ENCODE measurements at regions not wholly inside any gene's neighbourhood (a gene's known extent, or its start where the extent isn't known, plus 50 kb on each side); places are given as distances from the start of the nearest gene placed in this dataset.

DNA sequence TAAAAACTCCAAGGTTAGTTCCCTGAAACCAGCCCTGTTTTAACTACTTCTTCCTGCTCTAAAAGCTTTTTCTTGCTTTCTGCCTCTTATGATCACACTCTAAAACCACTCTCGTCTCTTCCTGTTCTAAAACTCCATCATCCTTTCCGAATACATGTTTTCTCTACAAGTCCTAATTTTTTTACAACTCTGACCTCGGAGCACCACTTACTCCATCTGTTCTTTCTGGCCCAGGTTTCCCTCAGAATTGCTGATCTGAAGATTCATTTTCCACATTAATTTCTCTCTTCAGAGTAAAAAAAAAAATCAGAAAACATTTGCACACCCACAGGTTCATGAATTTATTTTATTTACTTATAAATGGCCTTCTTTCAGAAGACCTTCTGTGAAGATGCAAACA, 265.7 kb upstream of the CADM1 start:
- TF ChIP-seq EZH2phosphoT487 (IDR thresholded peaks at IDR 0.05; ENCODE audit: low read depth): no peak
- TF ChIP-seq, protein P1, sequence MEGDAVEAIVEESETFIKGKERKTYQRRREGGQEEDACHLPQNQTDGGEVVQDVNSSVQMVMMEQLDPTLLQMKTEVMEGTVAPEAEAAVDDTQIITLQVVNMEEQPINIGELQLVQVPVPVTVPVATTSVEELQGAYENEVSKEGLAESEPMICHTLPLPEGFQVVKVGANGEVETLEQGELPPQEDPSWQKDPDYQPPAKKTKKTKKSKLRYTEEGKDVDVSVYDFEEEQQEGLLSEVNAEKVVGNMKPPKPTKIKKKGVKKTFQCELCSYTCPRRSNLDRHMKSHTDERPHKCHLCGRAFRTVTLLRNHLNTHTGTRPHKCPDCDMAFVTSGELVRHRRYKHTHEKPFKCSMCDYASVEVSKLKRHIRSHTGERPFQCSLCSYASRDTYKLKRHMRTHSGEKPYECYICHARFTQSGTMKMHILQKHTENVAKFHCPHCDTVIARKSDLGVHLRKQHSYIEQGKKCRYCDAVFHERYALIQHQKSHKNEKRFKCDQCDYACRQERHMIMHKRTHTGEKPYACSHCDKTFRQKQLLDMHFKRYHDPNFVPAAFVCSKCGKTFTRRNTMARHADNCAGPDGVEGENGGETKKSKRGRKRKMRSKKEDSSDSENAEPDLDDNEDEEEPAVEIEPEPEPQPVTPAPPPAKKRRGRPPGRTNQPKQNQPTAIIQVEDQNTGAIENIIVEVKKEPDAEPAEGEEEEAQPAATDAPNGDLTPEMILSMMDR (IDR thresholded peaks at IDR 0.05; ENCODE audit: low read depth, low read length): no peak
- H3K36me3 ChIP-seq (replicated peaks; ENCODE audit: low read depth, low read length): no peaks in the 10 kb centered on the region
- H4K20me1 ChIP-seq (ENCODE audit: insufficient read depth, low read length): no peaks in the 10 kb centered on the region
- H3K4me2 ChIP-seq (ENCODE audit: low read length): no peak overlapping the region
- H3K4me1 ChIP-seq (ENCODE audit: low read length): peaks cover 8% of the 10 kb centered on the region; the same call in 1 of the 2 replicates
- H3K9me3 ChIP-seq (ENCODE audit: insufficient read depth, low read length): no peaks in the 10 kb centered on the region
- no peak overlapping the region for H3K9ac ChIP-seq (ENCODE audit: low read length)
- no peaks in the 10 kb centered on the region for H3K27me3 ChIP-seq (ENCODE audit: low read depth, low read length)
- H3K4me3 ChIP-seq (ENCODE audit: low read length): no peak overlapping the region
- H2AFZ ChIP-seq (ENCODE audit: low read depth, low read length): no peak overlapping the region
- H3K79me2 ChIP-seq (ENCODE audit: low read length): no peaks in the 10 kb centered on the region
- no peak overlapping the region for H3K27ac ChIP-seq (ENCODE audit: low read length)

DNA sequence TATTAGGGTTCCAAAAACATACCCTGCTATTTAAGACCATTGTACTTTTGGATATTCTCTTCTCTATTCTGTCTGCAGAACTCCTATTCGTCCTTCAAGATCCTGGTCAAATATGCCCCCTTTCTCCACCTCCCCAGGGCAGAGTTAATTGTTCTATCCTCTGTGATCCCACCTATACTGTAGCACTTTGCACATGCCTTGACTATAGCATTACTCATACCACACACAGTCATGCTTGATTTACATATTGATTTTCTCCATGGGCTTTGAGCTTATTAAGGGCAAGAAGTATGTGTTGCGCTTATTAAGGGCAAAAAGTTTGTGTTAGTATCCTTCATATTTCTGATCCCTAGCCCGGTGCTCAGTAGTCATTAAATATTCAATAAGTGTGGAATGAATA, 263.7 kb upstream of the CADM1 start:
- no peak overlapping the region for H3K27ac ChIP-seq (ENCODE audit: low read length)
- H2AFZ ChIP-seq (ENCODE audit: low read depth, low read length): no peak overlapping the region
- no peaks in the 10 kb centered on the region for H3K9me3 ChIP-seq (ENCODE audit: insufficient read depth, low read length)
- H3K4me1 ChIP-seq (ENCODE audit: low read length): peaks cover 8% of the 10 kb centered on the region; the same call in 1 of the 2 replicates
- no peaks in the 10 kb centered on the region for H4K20me1 ChIP-seq (ENCODE audit: insufficient read depth, low read length)
- H3K9ac ChIP-seq (ENCODE audit: low read length): no peak overlapping the region
- H3K36me3 ChIP-seq (replicated peaks; ENCODE audit: low read depth, low read length): no peaks in the 10 kb centered on the region
- TF ChIP-seq, protein P1 (IDR thresholded peaks at IDR 0.05; ENCODE audit: low read depth, low read length): no peak
- no peak for TF ChIP-seq EZH2phosphoT487 (IDR thresholded peaks at IDR 0.05; ENCODE audit: low read depth)
- H3K27me3 ChIP-seq (ENCODE audit: low read depth, low read length): no peaks in the 10 kb centered on the region
- H3K4me3 ChIP-seq (ENCODE audit: low read length): no peak overlapping the region
- no peaks in the 10 kb centered on the region for H3K79me2 ChIP-seq (ENCODE audit: low read length)
- no peak overlapping the region for H3K4me2 ChIP-seq (ENCODE audit: low read length)

DNA sequence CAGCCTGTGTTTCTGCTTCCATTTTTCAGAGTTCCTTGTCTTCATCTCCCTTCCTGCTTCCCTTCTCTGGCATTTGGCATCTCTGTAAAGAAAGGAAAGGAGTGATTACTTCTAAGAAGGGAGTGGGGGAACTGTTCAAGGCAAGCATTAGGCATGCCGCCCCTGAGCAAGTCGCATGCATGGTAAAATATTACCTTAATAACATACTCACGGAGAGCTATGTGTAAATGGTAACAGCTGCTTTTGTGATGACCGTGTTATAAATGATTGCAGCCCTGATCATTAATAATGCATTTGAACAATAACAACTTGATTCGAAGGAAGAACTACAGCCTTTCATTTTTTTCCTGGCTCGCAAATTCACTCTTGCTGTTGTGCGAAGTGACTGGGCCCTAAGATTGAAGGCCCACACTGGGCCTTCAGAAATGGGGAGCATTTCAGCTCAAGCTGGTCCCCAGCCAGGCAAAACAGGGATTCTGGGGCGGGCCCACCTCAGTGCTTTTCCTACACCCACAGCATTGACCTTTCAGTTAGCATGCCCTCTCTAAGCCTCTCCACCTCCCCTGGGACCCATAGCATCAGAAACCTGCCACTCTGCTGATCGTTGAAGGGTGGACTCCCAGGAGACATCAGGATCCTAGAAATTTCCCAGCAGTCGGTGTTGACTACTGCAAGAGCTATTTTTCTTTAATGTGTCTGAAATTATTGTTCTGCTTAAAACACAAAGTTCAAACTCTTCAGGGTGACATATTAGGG, 263.0 kb upstream of the CADM1 start:
- Histone ChIP-seq H2AFZ (ENCODE audit: low read depth, low read length) (no peak overlapping the region), H4K20me1 (ENCODE audit: insufficient read depth, low read length) (no peaks in the 10 kb centered on the region), H3K79me2 (ENCODE audit: low read length) (no peaks in the 10 kb centered on the region), H3K36me3 (replicated peaks; ENCODE audit: low read depth, low read length) (no peaks in the 10 kb centered on the region), H3K27me3 (ENCODE audit: low read depth, low read length) (no peaks in the 10 kb centered on the region), H3K27ac (ENCODE audit: low read length) (no peak overlapping the region), H3K4me1 (ENCODE audit: low read length) (peaks cover 8% of the 10 kb centered on the region; the same call in 1 of the 2 replicates), H3K4me2 (ENCODE audit: low read length) (no peak overlapping the region), H3K4me3 (ENCODE audit: low read length) (no peak overlapping the region), H3K9me3 (ENCODE audit: insufficient read depth, low read length) (no peaks in the 10 kb centered on the region), H3K9ac (ENCODE audit: low read length) (no peak overlapping the region)
- no peak for TF ChIP-seq EZH2phosphoT487 (IDR thresholded peaks at IDR 0.05; ENCODE audit: low read depth)
- TF ChIP-seq, protein P1 (IDR thresholded peaks at IDR 0.05; ENCODE audit: low read depth, low read length): no peak

DNA sequence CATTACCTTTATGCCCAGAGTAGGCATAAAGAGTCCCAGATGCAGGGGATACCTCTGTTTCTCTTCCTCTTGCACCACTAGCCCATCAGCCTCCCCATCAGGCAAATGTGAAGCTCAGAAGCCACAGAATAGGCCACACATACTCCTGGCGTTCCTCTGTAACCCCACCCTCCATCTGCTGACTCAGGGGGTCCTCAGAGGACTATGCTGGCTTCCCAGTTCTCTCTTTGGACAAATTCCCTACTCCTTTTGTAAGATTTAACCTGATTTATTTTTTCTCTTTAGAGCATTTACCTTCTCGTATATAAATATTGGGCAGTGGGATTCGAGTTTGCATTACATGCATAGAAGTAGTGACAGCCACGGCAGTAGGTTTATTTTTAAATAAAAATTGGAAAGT, 262.3 kb upstream of the CADM1 start:
- Histone ChIP-seq H2AFZ (ENCODE audit: low read depth, low read length) (no peak overlapping the region), H3K27ac (ENCODE audit: low read length) (no peak overlapping the region), H3K9ac (ENCODE audit: low read length) (no peak overlapping the region), H3K4me2 (ENCODE audit: low read length) (no peak overlapping the region), H3K79me2 (ENCODE audit: low read length) (no peaks in the 10 kb centered on the region), H3K36me3 (replicated peaks; ENCODE audit: low read depth, low read length) (no peaks in the 10 kb centered on the region), H4K20me1 (ENCODE audit: insufficient read depth, low read length) (no peaks in the 10 kb centered on the region), H3K9me3 (ENCODE audit: insufficient read depth, low read length) (no peaks in the 10 kb centered on the region), H3K4me1 (ENCODE audit: low read length) (peaks cover 8% of the 10 kb centered on the region; the same call in 1 of the 2 replicates), H3K4me3 (ENCODE audit: low read length) (no peak overlapping the region), H3K27me3 (ENCODE audit: low read depth, low read length) (no peaks in the 10 kb centered on the region)
- TF ChIP-seq EZH2phosphoT487 (IDR thresholded peaks at IDR 0.05; ENCODE audit: low read depth): no peak

All from OCI-LY3 (cell line).